ENCODE measurements at regions not wholly inside any gene's neighbourhood (a gene's known extent, or its start where the extent isn't known, plus 50 kb on each side); places are given as distances from the start of the nearest gene placed in this dataset.

- ChIA-PET POLR2A (no interaction called here), CTCF (ENCODE audit: low intra/inter-chr PET ratio) (no interaction called here)
- Histone ChIP-seq H3K4me1 (replicated peaks in 1 of 2; ENCODE audit: control insufficient read depth in 2 of 2, insufficient read depth in 2 of 2, low read length in 2 of 2) (no peaks in the 10 kb centered on the region), H3K27me3 (ENCODE audit: control insufficient read depth in 2 of 2, insufficient read depth in 2 of 2, low read length in 2 of 2) (no peaks in the 10 kb centered on the region), H3K9ac (ENCODE audit: insufficient read depth in 1 of 2, low read depth in 2 of 2, low read length in 2 of 2) (no peak overlapping the region), H3K79me2 (ENCODE audit: control insufficient read depth, insufficient read depth, low read length) (no peaks in the 10 kb centered on the region), H3K4me3 (no peak overlapping the region), H3K9me3 (replicated peaks; ENCODE audit: control insufficient read depth, insufficient read depth, low read depth, low read length) (no peaks in the 10 kb centered on the region), H4K20me1 (replicated peaks; ENCODE audit: control insufficient read depth, insufficient read depth, low read length) (no peaks in the 10 kb centered on the region), H3K27ac (ENCODE audit: extremely low read depth, low read depth, low read length) (no peak overlapping the region), H3K36me3 (ENCODE audit: control insufficient read depth, insufficient read depth, low read length) (no peaks in the 10 kb centered on the region), H3K9me1 (ENCODE audit: control insufficient read depth, insufficient read depth, low read length) (no peaks in the 10 kb centered on the region), H2AFZ (ENCODE audit: low read depth, low read length) (no peak overlapping the region), H3K4me2 (ENCODE audit: insufficient read depth, low read length) (no peak overlapping the region)
- no TSS peak for BruUV-seq (replicated peaks)
- FAIRE-seq (no peak), ATAC-seq (no peak), DNase-seq (ENCODE audit: extremely low read depth in 1 of 4, low spot score in 3 of 4) (no peak)
- TF ChIP-seq MAFF (IDR thresholded peaks at IDR 0.05; ENCODE audit: low read length), result peak; percentile 35; the same call in 1 of the 2 replicates
- peak; percentile 68 for TF ChIP-seq C11orf30 (IDR thresholded peaks at IDR 0.05; ENCODE audit: low read depth)
- peak; percentile 42; the same call in 1 of the 2 replicates for TF ChIP-seq MAFG (tag; conservative IDR thresholded peaks at IDR 0.05)
- peak; percentile 85 for TF ChIP-seq ZNF316 (IDR thresholded peaks at IDR 0.05)
- TF ChIP-seq PBX2 (CRISPR knock-in tag; IDR thresholded peaks at IDR 0.05; ENCODE audit: low read depth), result no peak
- no peak for TF ChIP-seq PBX2 (tag; conservative IDR thresholded peaks at IDR 0.05; ENCODE audit: low read depth)
- no peak for TF ChIP-seq ARNT (IDR thresholded peaks at IDR 0.05)
- peak; percentile 9; the same call in 1 of the 2 replicates for TF ChIP-seq MAFK (IDR thresholded peaks at IDR 0.05; ENCODE audit: low read length)
- TF ChIP-seq ZNF263 (CRISPR knock-in tag; IDR thresholded peaks at IDR 0.05; ENCODE audit: borderline replicate concordance), result no peak
- intact Hi-C loops (cut with micrococcal nuclease), result no loop called here
- in situ Hi-C loops (cut with MboI), result no loop called here
- 3% methylated on average over 4 of the region's 4 CpGs for WGBS (ENCODE audit: insufficient coverage, low coverage, missing lambda C conversion rate)
Measured at GRCh38 chr2:183552716-183553115, 428.5 kb downstream of the NUP35 start.
